GM18508 (cell line): ENCODE measurements at regions not wholly inside any gene's neighbourhood (a gene's known extent, or its start where the extent isn't known, plus 50 kb on each side); places are given as distances from the start of the nearest gene placed in this dataset.
A peak's percentile ranks its signal among the peaks of the same experiment; 100 is the strongest.
"Not testable (repeated sequence)": the region's sequence is repeated elsewhere in the genome, so short reads cannot be mapped to it uniquely, and the experiment has no call there.

Source experiments
- ATAC-seq: cut with Tn5 transposase; IDR thresholded peaks from one replicate; pipeline ENCODE4 v1.9.1; 2021; ENCODE audit warnings: moderate number of reproducible peaks; ENCODE audit not compliant: insufficient read depth, unreplicated experiment

DNA sequence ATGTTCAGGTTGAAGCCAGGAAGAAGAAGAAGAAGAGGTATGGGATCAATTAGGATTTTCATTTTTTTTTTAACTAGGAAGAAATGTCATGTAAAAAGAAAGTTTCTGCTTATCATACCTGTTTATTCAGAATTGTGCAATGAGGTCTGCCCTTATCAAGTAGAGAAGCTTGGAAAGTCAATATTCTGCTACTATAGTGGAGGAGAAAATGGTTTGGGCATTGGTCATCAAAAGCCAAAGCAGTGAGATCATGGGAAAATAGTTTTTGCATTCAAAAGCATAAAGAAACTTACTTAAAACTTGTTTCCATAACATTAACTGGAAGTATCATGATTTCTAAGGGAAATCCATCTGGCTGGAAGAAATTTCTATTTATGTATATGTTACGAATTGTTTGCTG lies 1239.2 kb downstream of the NSUN3 start:
- no peak for ATAC-seq

DNA sequence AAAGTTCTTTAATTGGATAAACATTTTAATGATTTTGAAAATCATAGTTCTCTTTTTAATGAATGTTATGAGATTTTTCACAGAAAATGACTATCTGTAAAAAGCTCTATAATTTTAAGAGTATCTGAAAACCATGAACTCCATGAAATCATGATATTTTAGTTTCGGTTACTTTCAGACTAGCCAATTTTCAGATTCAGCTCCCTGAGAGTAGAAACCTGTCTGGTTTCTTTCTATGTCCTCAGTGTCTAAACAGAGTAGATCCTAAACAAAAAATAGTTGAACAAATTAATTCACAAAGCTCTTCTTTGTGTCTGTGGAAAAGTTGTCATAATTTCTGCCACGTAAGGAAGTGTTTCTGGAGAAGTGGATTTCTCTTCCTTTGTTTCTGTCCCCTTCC lies 1247.7 kb downstream of the NSUN3 start:
- ATAC-seq, result no peak

DNA sequence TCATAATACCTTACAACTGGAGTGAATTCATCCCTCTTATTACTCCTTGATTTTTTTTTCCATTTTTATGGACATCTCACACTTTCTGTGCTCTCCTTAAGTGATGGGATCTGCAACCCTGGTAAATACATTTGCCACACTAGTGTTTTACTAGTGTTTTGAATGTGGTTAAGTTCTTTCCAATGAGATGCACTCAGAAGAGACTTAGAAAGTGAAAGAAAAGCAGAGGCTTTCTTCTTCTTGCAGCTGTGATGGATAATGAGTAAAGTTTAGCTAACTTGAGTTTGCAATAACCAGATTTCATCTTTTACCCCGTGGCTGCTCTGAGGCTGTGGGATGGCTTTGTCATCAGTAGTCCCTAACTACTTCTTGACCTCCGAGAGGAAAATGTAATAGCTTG lies 1248.4 kb downstream of the NSUN3 start:
- peak; percentile 62 for ATAC-seq

DNA sequence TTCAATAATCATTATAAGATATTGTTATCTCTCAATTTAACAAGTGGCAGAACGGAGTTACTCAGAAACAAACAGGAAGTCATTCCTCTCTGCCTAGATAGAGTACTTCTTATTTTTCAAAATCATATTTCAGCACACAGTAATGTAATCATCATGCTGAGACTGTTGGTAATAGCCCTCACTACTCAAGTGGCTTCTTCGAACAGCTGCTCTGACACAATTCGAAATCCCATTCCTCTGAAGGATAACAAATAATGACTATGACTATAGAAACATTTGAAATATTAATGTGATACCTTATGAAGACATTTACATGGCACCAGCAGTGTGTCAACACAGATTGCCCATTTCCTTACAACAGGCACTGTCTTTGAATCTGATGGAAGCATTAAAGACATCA lies 1249.8 kb downstream of the NSUN3 start:
- ATAC-seq, result no peak

DNA sequence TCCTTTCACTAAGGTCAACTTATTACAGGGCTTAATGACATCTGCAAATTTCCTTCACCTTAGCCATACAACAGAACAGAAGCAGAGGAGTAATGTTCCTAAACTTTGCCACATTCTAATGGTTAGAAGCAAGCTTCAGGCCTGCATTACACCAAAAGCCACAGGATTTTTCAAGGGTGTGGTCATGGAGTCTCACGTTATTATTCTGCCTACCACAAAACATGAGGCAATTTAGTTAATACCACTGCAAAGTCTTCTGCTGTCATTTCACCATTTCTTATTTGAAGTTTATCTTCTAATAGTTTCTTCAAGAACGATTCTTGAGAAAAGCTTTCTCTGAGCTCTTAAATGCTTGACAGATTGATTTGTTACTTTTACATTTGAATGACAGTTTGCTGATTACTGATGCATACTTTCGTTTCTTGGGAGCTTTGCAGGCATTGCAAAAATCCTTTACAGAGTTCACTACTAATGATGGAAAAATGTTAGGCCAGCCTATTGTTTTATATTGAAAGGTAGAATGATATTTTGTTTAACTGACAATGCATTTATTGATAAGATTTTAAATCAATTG lies 1257.1 kb downstream of the NSUN3 start:
- no peak for ATAC-seq

DNA sequence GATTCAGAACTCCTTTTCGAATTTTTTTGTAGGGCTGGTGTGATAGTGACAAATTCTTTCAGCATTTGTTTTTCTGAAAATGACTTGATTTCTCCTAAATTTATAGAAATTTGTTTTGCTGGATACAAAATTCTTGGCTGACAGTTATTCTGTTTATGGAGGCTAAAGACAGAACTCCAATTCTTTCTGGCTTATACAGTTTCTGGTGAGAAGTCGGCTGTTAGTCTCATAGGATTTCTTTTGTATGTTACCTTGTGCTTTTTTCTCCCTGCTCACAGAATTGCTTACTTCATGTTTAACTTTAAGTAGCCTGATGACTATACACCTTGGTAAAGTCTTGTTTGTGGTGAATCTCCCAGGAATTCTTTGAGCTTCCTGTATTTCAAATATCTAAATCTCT lies 1264.6 kb downstream of the NSUN3 start:
- ATAC-seq, result no peak

DNA sequence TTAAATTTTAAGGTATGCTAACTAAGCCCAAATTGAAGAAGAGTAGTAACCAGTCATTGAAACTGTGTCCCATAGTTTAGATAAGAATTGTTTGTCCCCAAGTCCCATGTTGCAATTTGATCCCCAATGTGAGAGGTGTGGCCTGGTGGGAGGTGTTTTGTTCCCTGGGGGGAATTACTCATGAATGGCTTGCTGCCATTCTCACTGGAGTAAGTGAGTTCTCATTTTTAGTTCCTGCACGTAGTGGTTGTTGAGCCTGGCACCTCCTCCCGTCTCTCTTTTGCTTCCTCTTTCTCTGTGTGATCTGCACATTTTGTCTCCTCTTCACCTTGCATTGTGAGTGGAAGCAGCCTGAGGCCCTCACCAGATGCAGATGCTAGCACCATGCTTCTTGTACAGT lies 1271.0 kb downstream of the NSUN3 start:
- no peak for ATAC-seq

DNA sequence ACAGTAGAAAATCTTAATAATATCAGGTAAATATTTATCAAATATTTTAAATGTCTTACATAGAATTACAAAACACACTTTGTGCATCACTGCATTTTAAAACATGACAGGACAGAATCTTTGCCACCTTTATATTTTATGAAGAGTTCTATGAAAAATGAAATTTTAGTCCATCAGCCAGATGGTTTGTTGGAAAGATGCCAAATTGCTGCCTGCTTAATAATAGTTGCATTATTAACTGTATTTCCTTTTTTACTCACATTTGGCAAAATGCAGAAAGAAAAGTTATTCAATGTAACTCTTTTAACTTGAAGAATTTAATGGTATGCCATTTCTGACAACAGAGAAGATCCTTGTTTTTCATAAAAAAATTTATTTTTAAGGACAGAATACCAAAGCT lies 1271.6 kb downstream of the NSUN3 start:
- ATAC-seq, result no peak

DNA sequence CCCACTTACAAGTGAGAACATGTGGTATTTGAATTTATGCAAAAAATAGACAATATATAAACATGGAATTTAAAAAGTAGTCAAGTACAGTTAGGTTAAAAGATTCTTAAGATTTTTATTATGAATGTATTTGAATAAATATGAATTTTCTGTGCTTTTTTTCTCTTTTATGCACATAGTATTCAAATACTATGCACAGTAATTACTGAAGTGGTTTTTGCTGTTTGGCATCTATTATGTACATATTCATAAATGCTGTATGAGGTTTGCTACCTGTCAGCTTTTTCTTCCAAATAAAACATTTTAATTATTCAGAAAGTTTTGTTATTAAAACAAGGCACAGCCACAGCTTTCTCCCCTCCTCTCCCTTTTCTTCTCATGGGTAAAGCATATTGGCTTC lies 1272.7 kb downstream of the NSUN3 start:
- ATAC-seq, result no peak

DNA sequence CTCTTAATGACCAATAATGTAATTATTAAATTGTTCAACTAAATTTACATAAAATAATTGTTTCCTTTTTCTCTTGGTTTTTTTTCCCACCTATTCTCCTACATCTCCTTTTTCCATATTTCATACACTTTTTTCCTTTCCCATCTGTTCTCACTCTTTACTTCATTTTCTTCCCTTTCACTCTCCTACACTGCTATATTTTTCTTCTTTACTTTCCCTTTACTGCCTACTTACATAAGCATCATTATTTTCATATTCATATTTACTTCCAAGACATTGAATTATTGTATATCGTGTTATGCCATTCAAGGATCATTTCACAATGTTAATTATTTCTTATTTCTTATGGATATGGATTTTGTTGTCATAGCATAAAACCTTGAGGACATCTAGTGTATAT lies 1275.6 kb downstream of the NSUN3 start:
- ATAC-seq, result no peak

DNA sequence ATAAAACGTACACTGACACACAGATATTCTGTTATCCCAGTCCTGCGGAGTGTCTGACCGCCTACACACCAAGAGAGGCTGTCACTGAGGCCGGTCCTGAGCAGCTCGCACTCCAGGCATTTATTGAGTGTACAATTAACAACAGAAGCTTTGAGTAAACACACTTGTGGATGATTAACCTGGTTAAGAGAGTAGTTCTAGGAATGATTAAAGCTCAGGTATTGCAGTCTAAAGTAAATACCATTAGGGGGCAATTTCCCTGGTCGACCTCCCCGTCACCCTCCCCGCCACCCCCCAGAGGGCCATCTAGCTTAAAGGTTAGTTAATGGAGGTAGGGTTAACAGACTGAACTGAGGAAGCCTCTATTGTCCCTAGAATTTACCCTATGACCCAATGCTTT lies 1278.5 kb downstream of the NSUN3 start:
- ATAC-seq, result no peak

DNA sequence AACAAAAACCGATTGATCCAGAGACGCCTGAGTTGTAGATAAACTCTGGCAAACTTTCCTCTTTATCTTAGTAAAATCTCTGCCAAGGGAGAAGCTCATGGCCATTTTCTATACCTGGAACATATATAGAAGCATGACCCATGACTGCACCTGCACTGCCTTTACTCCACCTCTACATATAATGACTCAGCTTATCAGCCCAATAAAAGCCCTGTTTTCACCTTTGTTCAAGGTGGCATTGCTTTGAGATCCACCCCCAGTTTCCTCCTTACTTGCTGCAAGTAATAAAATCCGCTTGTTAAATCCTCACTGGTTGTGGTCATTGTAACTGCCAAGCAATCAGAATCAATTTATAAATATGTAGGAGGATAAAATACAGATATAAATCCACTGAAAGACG lies 1280.4 kb downstream of the NSUN3 start:
- ATAC-seq, result no peak

DNA sequence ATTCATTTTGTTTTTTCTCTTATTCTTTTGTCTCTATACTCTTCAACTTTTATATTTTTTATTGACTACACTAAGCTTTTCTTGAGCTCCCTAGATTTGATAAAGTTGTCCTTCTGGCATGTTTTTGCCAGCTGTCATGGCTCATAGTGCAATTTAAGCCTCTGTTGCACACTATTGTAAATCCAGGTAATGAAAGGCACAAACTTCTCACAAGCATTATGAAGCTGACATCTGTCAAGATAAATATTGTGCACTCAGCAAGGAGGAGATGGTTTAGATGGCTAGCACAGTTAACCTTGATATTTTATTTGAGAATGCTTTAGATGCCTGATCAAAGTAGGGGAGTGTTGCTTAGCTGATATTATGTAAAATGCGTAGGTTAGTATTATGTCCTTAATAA lies 1280.9 kb downstream of the NSUN3 start:
- no peak for ATAC-seq

DNA sequence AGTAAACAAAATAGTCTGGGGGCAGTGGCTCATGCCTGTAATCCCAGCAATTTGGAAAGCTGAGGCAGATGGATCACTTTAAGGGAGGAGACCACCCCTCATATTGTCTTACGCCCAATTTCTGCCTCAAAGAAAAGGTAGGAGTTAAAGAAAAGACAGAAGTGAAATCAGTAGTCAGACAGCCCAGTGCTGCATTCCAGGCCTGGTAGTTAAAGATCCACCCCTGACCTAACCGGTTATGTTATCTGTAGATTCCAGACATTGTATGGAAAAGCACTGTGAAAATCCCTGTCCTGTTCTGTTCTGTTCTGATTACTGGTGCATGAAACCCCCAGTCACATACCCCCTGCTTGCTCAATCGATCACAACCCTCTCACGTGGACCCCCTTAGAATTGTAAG lies 1285.1 kb downstream of the NSUN3 start:
- not testable (repeated sequence) for ATAC-seq

DNA sequence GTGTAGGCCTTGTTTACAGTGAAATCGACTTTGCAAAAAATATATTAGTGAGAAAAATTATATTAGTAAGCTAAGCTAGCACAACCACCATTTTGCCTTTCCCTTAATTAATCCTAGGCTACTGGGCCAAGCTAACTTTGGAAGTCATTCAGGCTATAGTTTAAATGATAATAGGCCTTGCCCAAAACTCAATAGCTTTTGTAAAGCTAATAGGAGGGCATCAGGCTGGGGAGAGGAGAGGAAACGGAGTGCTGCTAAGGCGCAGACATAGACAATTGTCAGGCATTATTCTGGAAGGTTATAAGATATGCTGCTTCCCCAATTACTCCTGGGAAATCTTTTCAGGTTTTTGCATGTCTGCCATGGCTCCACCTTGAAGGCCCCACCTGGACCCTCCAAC lies 1286.0 kb downstream of the NSUN3 start:
- ATAC-seq, result no peak

DNA sequence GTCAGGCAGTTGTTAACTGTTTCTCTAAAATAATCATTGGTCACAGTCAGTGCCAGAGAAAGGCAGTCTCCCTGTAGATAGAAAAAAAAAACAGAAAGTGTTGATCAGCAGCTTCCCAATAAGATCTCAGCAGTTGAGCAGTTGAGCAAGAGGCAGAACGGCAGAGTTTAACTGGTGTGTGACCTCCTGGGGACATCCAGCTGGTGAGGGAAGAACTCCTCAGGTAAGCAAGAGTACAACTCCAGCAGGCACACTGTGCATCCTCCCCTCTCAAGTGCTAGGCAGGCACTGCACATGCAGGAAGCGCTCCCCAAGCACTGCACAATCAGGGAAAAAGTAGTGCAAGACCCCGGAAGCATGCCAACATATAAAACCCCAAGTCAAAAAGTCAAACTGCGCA lies 1287.2 kb downstream of the NSUN3 start:
- ATAC-seq, result no peak

DNA sequence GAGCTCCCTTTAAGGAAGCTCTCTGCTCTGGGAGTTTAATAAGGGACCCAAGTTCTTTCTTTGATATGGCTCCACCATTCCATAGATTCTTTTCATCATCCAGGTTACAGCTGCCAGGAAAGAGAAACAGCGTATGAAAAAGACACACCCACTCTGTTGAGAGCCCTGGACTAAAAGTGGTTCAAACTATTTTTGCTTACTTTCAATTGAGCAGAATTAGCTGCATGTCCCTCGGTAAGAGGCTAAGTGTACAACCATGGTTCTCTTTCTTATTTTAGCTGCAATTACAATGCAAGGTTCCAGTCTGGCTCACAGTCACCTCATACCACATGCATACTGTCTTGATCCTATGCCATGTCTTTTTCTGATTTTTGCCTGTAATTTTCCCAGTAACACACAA lies 1288.3 kb downstream of the NSUN3 start:
- ATAC-seq, result no peak

DNA sequence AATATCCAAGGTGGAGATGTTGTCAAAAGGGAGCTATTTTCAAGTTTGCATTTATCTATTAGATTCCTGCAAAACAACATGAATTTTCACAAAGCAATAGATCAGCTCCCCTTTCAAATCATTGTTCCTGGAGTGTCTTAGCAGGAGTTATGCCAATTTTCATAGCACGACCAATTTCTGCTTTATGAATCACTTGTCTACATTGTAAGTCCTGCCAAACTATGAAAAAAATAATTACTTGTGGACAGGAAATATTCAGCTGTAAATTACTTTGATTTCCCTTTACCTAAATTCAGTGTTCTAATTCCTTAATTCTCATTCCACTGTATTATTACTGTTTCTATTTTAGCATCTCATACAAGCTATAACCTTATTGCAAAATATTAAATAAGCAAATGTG lies 1289.6 kb downstream of the NSUN3 start:
- no peak for ATAC-seq

DNA sequence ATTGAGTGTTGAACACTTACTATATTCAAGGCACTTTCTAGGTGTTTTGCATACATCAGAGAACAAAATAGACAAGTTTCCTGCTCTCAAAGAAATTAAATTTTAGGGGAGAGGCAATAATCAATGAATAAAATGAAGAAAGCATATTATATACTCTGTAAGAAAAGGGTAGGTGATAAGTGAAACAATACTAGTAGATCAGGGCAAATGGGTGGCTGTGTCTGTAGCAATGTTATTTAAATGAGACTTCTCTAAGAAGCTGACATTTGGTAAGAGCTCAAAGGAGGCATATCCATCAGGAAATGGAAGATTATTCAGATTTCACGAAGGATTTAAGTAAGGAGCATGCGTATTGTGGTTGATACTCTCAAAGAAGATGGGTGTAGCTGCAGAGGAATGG lies 1291.6 kb downstream of the NSUN3 start:
- ATAC-seq, result no peak

DNA sequence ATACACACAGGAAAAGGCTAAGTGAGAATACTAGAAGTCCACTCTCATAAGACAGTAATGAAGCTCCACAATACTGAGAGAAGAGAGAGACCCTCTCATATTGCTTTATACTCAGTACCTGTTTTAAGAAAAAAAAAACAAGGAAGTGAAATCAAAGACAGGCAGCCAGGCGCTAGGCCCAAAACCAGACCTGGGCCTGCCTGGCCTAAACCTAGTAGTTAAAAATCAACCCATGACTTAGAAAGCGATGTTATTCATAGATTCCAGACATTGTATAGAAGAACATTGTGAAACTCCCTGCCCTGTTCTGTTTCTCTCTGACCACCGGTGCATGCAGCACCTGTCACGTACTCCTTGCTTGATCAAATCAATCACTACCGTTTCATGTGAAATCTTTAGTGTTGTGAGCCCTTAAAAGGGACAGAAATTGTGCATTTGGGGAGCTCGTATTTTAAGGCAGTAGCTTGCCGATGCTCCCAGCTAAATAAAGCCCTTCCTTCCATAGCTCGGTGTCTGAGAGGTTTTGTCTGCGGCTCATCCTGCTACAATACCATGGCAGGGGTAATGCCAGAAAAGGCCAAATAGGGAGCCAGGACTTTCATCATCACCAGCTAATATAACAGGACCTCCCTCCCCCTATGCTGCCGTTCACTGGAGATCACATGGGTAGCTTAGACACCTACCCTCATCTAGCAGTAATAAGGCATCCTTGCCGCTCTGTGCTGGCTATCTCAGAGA lies 1294.1 kb downstream of the NSUN3 start:
- peak; percentile 46 for ATAC-seq

DNA sequence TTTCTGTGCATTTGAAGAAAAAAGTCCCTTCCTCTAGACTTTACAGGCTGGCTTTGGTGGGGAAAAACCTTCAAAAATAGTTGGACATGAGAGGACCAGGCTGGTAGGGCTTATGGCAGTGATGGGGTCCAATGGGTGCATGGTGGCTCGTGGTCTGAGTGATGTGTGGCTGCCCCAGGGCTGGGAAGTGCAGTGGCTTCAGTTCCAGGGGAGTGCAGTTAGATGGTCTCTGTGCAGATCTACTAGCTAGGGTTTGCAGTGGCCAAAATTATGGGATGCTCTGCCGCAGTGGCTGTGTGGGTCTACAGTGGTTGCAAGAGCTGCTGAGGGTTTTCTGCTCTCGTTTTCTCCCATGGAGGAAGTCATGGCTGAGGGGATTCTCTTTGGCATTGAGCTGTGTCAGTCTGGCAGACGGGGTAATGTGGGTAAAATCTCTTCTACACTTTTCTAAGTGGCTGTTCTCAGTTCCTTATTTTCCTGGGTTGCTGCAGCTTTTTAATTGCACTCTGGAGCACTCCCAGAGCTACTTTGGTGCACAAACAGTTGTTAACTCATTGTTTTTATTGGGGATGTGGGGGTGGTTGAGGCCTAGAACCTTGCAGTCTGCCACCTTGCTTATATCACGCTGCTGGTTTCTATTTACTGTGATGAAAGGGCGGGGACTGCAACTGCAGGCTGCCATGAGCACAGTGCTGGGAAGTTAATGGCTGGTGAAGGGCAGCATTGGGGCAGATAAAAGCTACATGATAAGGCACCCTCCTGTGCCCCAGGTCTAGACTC lies 1324.6 kb downstream of the NSUN3 start:
- ATAC-seq, result peak; percentile 64
